CD14-positive monocyte (primary cell): ENCODE measurements at regions not wholly inside any gene's neighbourhood (a gene's known extent, or its start where the extent isn't known, plus 50 kb on each side); places are given as distances from the start of the nearest gene placed in this dataset.

ENCODE experiments used
- DNase-seq, 3 donors: peaks; one replicate each; pipeline ENCODE4 v3.0.0-alpha.2; 2011 to 2022
- H2AFZ ChIP-seq: 2 replicates; pipeline ENCODE4 v1.6.0; 2012; ENCODE audit warnings: mild to moderate bottlenecking, low read depth, low read length, inconsistent platforms; ENCODE audit not compliant: insufficient read depth, poor library complexity, severe bottlenecking
- H3K27ac ChIP-seq, 2 donors: 1 replicate in 1 of 2; 2 replicates in 1 of 2; pipeline ENCODE4 v1.5.1; 2012 to 2013; ENCODE audit warnings: low read length in 2 of 2, control low read depth in 1 of 2, inconsistent platforms in 1 of 2, low read depth in 1 of 2, mild to moderate bottlenecking in 1 of 2
- H3K27me3 ChIP-seq, 2 donors: one replicate each; pipeline versions ENCODE4 v1.6.0 to v1.6.1; 2011 to 2013; ENCODE audit warnings: low read length in 2 of 2; ENCODE audit not compliant: control insufficient read depth in 2 of 2, insufficient read depth in 2 of 2
- H3K36me3 ChIP-seq, 2 donors: replicated peaks in 1 of 2; 1 replicate in 1 of 2; 2 replicates in 1 of 2; pipeline versions ENCODE4 v1.5.1 to v1.6.1; 2012 to 2013; ENCODE audit warnings: low read length in 2 of 2, control low read depth in 1 of 2, inconsistent platforms in 1 of 2, mild to moderate bottlenecking in 1 of 2; ENCODE audit not compliant: insufficient read depth in 2 of 2, control insufficient read depth in 1 of 2
- H3K4me1 ChIP-seq, 2 donors: 1 replicate in 1 of 2; 2 replicates in 1 of 2; pipeline versions ENCODE4 v1.5.1 to v1.6.1; 2012 to 2013; ENCODE audit warnings: low read length in 2 of 2, control low read depth in 1 of 2, inconsistent platforms in 1 of 2, mild to moderate bottlenecking in 1 of 2, moderate library complexity in 1 of 2; ENCODE audit not compliant: insufficient read depth in 2 of 2, control insufficient read depth in 1 of 2
- H3K4me2 ChIP-seq: replicated peaks from 2 replicates; pipeline ENCODE3; 2012; ENCODE audit warnings: low read length, moderate library complexity, mild to moderate bottlenecking; ENCODE audit not compliant: poor library complexity, severe bottlenecking; ENCODE audit errors: extremely low read depth
- H3K4me3 ChIP-seq, 3 experiments: fragments of 200-600 bp in 1 of 3; sonication (generic) in 1 of 3; replicated peaks in 1 of 3; 1 replicate in 2 of 3; 2 replicates in 1 of 3; pipeline ENCODE4 v1.5.1; 2011 to 2013; ENCODE audit warnings: low read length in 3 of 3, mild to moderate bottlenecking in 3 of 3, control low read depth in 2 of 3, low read depth in 2 of 3, inconsistent platforms in 1 of 3, moderate library complexity in 1 of 3
- H3K79me2 ChIP-seq: 2 replicates; pipeline ENCODE4 v1.6.0; 2012; ENCODE audit warnings: mild to moderate bottlenecking, control low read depth, inconsistent platforms, low read length, moderate library complexity; ENCODE audit not compliant: insufficient read depth
- H3K9ac ChIP-seq: 2 replicates; pipeline ENCODE4 v1.6.0; 2017; ENCODE audit warnings: low read length, mild to moderate bottlenecking; ENCODE audit not compliant: insufficient read depth, poor library complexity, severe bottlenecking
- H3K9me3 ChIP-seq, 2 donors: replicated peaks in 1 of 2; 1 replicate in 1 of 2; 2 replicates in 1 of 2; pipeline versions ENCODE4 v1.5.1 to v1.6.1; 2012 to 2013; ENCODE audit warnings: low read length in 2 of 2, control low read depth in 1 of 2; ENCODE audit not compliant: control insufficient read depth in 1 of 2, insufficient read depth in 1 of 2
- H4K20me1 ChIP-seq: 2 replicates; pipeline ENCODE4 v1.6.0; 2012; ENCODE audit warnings: mild to moderate bottlenecking, low read length, control low read depth, moderate library complexity; ENCODE audit not compliant: insufficient read depth
- H3K27ac Mint-ChIP-seq, 7 donors: one replicate each; pipeline ENCODE4 v1.8.0; 2020; ENCODE audit warnings: mild to moderate bottlenecking in 7 of 7, mixed read lengths in 7 of 7, moderate library complexity in 6 of 7, inconsistent platforms in 2 of 7
- H3K27me3 Mint-ChIP-seq, 3 donors: one replicate each; pipeline ENCODE4 v1.8.0; 2021 to 2022; ENCODE audit warnings: low read depth in 3 of 3, mild to moderate bottlenecking in 3 of 3, mixed read lengths in 3 of 3, moderate library complexity in 3 of 3, inconsistent platforms in 1 of 3
- H3K36me3 Mint-ChIP-seq, 2 donors: one replicate each; pipeline ENCODE4 v1.8.0; 2020; ENCODE audit warnings: mixed read lengths in 2 of 2, inconsistent platforms in 1 of 2, mild to moderate bottlenecking in 1 of 2
- H3K4me1 Mint-ChIP-seq: one replicate; pipeline ENCODE4 v1.8.0; 2020; ENCODE audit warnings: mild to moderate bottlenecking, mixed read lengths
- H3K4me3 Mint-ChIP-seq, 2 donors: one replicate each; pipeline ENCODE4 v1.8.0; 2020; ENCODE audit warnings: mild to moderate bottlenecking in 2 of 2, mixed read lengths in 2 of 2, moderate library complexity in 1 of 2
- H3K9me3 Mint-ChIP-seq, 7 donors: one replicate each; pipeline ENCODE4 v1.8.0; 2020 to 2022; ENCODE audit warnings: mixed read lengths in 7 of 7, mild to moderate bottlenecking in 6 of 7, moderate library complexity in 6 of 7, inconsistent platforms in 2 of 7
- WGBS: methylation state at CpG from one replicate; pipeline ENCODE4 v1.1.5; 2013; ENCODE audit warnings: missing lambda C conversion rate; ENCODE audit not compliant: insufficient coverage; 5-methylcytosine and 5-hydroxymethylcytosine counted together
- intact Hi-C, 2 donors: fragments of 100-400 bp; cut with micrococcal nuclease; formaldehyde crosslinking; loops; one replicate each; pipeline versions ENCODE4 v1.15.0 to v1.15.1; 2023
- TF ChIP-seq, protein P1 (sequence below): fragments of 200-600 bp; IDR thresholded peaks from one replicate; pipeline ENCODE4 v1.8.0; 2022; ENCODE audit warnings: antibody characterized with exemption, mild to moderate bottlenecking

GRCh38 chrX:10974920-10975319 is 136.2 kb upstream of the HCCS start:
- DNase-seq, result no peak
- Histone ChIP-seq H3K9ac (no peak overlapping the region), H3K27me3 (no peaks in the 10 kb centered on the region), H3K4me2 (no peak overlapping the region), H3K4me1 (no peaks in the 10 kb centered on the region), H3K9me3 (peaks cover 0 to 7% of the 10 kb centered on the region in 2 donors), H3K79me2 (no peaks in the 10 kb centered on the region), H4K20me1 (no peaks in the 10 kb centered on the region), H2AFZ (no peak overlapping the region), H3K4me3 (no peak overlapping the region), H3K36me3 (no peaks in the 10 kb centered on the region), H3K27ac (no peak overlapping the region)
- no CpG with 5 or more reads among the region's 1 CpG for WGBS
- TF ChIP-seq, protein P1, sequence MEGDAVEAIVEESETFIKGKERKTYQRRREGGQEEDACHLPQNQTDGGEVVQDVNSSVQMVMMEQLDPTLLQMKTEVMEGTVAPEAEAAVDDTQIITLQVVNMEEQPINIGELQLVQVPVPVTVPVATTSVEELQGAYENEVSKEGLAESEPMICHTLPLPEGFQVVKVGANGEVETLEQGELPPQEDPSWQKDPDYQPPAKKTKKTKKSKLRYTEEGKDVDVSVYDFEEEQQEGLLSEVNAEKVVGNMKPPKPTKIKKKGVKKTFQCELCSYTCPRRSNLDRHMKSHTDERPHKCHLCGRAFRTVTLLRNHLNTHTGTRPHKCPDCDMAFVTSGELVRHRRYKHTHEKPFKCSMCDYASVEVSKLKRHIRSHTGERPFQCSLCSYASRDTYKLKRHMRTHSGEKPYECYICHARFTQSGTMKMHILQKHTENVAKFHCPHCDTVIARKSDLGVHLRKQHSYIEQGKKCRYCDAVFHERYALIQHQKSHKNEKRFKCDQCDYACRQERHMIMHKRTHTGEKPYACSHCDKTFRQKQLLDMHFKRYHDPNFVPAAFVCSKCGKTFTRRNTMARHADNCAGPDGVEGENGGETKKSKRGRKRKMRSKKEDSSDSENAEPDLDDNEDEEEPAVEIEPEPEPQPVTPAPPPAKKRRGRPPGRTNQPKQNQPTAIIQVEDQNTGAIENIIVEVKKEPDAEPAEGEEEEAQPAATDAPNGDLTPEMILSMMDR, result no peak
- Mint-ChIP-seq H3K4me3 (no peak overlapping the region), H3K27ac (no peak overlapping the region), H3K36me3 (no peaks in the 10 kb centered on the region), H3K4me1 (no peaks in the 10 kb centered on the region), H3K27me3 (no peaks in the 10 kb centered on the region), H3K9me3 (peaks cover 0 to 8% (median 4%) of the 10 kb centered on the region in 7 donors)
- intact Hi-C loops, result no loop called here

- no peak overlapping the region for H3K27ac ChIP-seq
- WGBS, result no CpG with 5 or more reads among the region's 1 CpG
- Mint-ChIP-seq H3K4me3 (no peak overlapping the region), H3K27ac (no peak overlapping the region), H3K36me3 (no peaks in the 10 kb centered on the region), H3K4me1 (no peaks in the 10 kb centered on the region), H3K27me3 (no peaks in the 10 kb centered on the region), H3K9me3 (peaks cover 0 to 8% (median 4%) of the 10 kb centered on the region in 7 donors)
- H3K79me2 ChIP-seq, result no peaks in the 10 kb centered on the region
- no peaks in the 10 kb centered on the region for H3K36me3 ChIP-seq
- no peak for DNase-seq
- H3K4me1 ChIP-seq, result no peaks in the 10 kb centered on the region
- no peak overlapping the region for H3K9ac ChIP-seq
- no peaks in the 10 kb centered on the region for H3K27me3 ChIP-seq
- H4K20me1 ChIP-seq, result no peaks in the 10 kb centered on the region
- TF ChIP-seq, protein P1, result no peak
- H3K4me2 ChIP-seq, result no peak overlapping the region
- intact Hi-C loops, result no loop called here
- no peak overlapping the region for H2AFZ ChIP-seq
- peaks cover 0 to 7% of the 10 kb centered on the region in 2 donors for H3K9me3 ChIP-seq
- no peak overlapping the region for H3K4me3 ChIP-seq
Measured at GRCh38 chrX:10979956-10980355, 131.2 kb upstream of the HCCS start.
